Activated T-helper 9 cell treated with anti-CD3 and anti-CD28 coated beads, Interleukin-2, amount 50 U/mL, for 16 hours (primary cell): ENCODE measurements at regions not wholly inside any gene's neighbourhood (a gene's known extent, or its start where the extent isn't known, plus 50 kb on each side); places are given as distances from the start of the nearest gene placed in this dataset.
"Not testable (repeated sequence)": the region's sequence is repeated elsewhere in the genome, so short reads cannot be mapped to it uniquely, and the experiment has no call there.

Experiments used
- DNase-seq: peaks from one replicate; pipeline ENCODE4 v3.0.0-alpha.2; 2020; ENCODE audit warnings: low read depth

GRCh38 chr5:147084702-147085101 lies 150.1 kb upstream of the STK32A start:
- DNase-seq, result no peak

- no peak for DNase-seq
Observed at GRCh38 chr5:147085409-147085808, 149.4 kb upstream of the STK32A start.

DNA sequence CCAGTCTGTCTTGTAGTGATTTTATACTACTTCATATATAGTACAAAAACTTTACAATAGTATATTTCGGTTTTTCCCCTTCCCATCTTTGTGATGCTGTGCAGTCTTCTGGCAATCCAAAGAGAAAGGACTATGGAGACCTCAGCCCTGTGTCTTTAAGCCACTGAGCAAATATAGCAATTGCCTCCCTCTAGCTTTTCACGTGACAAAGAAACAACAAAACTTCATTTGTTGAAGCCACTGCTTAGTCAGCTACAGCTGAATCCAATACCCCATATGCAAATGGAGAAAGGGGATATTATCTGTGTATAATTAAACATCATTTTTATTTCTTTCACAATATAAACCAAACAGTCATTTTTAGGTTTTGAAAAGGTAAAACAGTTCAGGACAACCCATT lies 142.8 kb upstream of the STK32A start:
- no peak for DNase-seq

- DNase-seq, result no peak
Observed at GRCh38 chr5:147093138-147093537, 141.7 kb upstream of the STK32A start.

GRCh38 chr5:147095740-147096139 lies 139.1 kb upstream of the STK32A start:
- DNase-seq, result no peak

GRCh38 chr5:147098233-147098790 lies 136.5 kb upstream of the STK32A start:
- no peak for DNase-seq

DNA sequence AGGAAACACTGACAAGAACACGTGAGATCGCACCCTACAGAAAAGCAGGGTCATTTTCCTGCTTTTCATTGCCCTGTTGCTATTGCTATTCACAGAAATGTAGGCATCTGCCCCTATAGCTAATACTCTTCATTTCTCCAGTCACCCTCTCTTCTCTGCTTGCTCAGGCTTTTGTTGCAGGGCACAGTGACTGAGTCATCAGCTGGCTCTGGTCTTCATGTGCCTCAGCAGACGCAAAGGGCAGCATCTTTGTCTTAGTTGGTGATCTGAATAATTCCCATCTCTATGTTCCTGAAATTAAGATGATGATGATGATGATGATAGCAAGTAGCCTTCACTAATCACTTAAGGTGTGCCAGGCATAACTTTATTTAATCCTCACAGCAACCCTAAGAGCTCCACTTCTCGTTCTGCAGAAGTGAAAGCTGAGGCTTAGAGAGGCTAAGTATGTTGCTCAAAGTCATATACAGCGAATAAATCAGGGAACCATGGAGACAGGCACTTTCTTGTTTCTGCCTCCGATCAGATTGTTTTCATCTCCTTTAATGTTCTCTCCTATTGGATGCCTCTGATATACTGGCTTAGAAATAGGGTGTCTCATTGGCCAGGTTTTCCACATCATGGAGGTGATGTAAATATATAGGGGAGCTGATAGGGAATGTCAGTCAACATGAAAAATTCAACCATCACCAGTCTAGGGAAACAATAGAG lies 133.0 kb upstream of the STK32A start:
- no peak for DNase-seq

GRCh38 chr5:147112899-147113298 lies 121.9 kb upstream of the STK32A start:
- no peak for DNase-seq

- DNase-seq, result no peak
Observed at GRCh38 chr5:147113967-147114366, 120.9 kb upstream of the STK32A start.

DNA sequence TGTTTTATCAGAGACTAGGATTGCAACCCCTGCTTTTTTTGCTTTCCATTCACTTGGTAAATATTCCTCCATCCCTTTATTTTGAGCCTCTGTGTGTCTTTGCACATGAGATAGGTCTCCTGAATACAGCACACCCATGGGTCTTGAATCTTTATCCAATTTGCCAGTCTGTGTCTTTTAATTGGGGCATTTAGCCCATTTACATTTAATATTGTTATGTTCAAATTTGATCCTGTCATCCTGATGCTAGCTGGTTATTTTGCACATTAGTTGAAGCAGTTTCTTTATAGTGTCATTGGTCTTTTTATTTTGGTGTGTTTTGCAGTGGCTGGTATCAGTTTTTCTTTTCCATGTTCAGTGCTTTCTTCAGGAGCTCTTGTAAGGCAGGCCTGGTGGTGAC lies 95.1 kb upstream of the STK32A start:
- not testable (repeated sequence) for DNase-seq

DNA sequence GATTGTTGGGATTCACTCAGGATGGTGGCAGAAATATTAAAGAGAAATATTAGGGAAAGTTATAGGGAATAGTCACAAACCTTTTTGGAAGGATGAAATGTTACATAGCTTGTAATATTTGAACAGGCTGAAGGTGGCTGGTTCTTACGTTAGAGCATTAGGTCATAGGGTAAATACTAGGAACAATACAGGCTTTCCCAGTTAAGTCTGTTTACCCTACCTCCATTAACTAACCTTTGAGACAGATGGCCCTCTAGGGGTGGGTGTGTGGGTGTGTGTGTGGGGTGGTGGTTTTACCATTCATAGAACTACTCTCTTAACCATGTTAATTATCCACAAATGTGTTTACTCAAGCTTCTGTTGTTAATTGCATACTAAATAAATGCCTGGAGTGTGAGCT lies 94.3 kb upstream of the STK32A start:
- DNase-seq, result no peak

DNA sequence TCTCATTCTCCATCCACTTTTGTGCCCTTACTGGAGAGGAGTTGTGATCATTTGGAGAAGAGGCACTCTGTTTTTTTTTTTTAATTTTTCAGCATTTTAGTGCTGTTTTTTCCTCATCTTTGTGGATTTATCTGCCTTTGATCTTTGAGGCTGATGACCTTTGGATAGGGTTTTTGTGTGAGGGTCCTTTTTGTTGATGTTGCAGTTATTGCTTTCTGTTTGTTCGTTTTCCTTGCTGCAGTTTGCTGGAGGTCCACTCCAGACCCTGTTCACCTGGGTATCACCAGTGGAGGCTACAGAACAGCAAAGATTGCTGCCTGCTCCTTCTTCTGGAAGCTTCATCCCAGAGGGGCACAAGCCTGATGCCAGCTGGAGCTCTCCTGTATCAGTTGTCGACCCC lies 93.2 kb upstream of the STK32A start:
- DNase-seq, result not testable (repeated sequence)

GRCh38 chr5:147143215-147143614 lies 91.6 kb upstream of the STK32A start:
- no peak for DNase-seq

DNA sequence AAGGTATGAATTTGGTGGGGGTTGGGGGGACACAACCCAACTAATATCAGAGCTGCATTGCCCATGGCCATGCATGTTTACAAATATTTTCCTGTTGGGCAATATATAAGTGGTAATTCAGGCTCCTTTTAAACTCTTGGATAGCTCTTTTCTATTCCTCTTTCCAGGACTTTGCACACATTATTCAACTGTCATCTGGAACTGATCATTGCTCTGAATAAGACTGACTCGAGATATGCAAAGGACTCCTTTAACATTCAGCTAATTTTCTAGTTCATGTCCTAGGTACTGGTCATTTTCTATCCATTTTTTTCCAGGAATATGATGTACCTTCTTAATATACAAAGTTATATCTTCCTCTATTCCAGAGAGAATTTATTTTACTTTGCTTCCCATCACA lies 89.5 kb upstream of the STK32A start:
- DNase-seq, result no peak

GRCh38 chr5:147148715-147149114 lies 86.1 kb upstream of the STK32A start:
- DNase-seq, result no peak

DNA sequence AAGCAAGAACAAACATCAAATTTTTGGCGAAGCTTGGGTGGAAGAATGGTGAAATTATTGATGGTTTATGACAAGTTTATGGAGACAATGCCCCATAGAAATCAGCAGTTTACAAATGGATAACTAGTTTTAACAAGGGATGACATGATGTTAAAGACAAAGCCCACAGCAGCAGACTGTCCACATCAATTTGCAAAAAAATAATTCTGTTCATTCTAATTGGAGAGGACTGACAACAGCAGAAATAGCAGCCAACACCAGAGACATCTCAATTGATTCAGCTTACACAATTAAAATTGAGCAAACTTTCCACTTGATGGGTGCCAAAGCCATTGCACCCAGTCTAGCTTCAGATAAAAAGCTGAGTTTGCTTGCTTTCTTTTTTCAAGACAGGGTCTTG lies 82.7 kb upstream of the STK32A start:
- no peak for DNase-seq

GRCh38 chr5:147154809-147155208 lies 80.0 kb upstream of the STK32A start:
- no peak for DNase-seq

DNA sequence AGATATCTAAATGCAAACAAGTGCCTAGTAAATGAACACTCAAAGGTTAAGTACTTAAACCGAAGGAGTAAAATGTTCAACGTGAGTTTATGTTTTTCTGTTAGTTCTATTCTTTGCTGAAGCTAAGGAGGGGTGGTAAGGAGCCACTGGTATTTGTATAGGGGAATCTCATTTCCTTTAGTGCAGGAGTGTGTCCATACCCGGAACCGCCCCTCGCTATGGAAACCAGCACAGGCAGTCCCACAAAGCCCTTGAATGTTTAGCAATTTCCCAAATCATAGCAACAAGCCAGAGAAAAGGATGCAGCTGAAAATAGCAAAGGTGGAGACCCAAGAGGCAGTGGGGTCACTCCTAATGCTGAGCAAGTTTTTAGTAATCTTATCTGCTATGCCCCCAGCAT lies 78.8 kb upstream of the STK32A start:
- DNase-seq, result no peak

- DNase-seq, result no peak
Observed at GRCh38 chr5:147160902-147161700, 73.7 kb upstream of the STK32A start.

GRCh38 chr5:147162740-147163139 lies 72.1 kb upstream of the STK32A start:
- no peak for DNase-seq

DNA sequence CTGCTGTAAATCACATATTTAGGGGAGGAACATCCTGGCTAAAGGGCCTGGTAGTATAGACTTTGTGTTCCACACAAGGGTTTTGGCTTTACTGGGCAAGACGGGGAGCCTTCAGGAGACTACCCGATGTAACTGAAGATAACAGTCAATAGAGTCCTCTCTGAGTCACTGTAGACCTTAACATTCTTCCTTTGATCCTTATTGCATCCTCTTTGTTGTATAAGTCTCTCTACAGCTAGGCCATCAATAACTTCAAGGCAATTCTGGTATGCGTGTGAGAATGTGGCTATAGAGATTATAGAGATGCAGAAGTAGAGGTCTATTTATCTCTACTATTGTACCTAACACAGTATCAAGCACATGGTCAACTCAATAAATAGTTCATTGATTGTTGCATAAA lies 67.3 kb upstream of the STK32A start:
- DNase-seq, result no peak

- DNase-seq, result no peak
Observed at GRCh38 chr5:147168578-147169327, 66.1 kb upstream of the STK32A start.

DNA sequence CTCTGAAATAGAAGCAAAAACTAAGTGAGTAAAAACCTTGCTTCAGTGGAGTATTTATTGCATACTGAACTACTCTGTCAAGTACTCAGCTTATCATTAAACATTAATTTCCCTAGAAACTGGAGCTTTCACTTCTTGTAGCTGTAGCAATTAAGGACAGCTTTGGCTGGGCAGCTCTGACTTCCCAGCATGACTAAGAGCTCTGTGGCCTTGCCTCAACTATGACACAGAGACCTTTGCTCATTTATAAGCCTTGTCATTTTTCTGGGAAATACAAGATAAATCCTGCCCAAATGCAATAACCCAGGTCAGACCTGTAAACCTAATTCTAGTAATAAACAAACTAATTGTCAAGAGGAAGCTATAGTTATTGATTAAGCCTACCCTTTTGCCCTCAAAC lies 65.4 kb upstream of the STK32A start:
- DNase-seq, result no peak
